ENCODE measurements at regions not wholly inside any gene's neighbourhood (a gene's known extent, or its start where the extent isn't known, plus 50 kb on each side); places are given as distances from the start of the nearest gene placed in this dataset.

DNA sequence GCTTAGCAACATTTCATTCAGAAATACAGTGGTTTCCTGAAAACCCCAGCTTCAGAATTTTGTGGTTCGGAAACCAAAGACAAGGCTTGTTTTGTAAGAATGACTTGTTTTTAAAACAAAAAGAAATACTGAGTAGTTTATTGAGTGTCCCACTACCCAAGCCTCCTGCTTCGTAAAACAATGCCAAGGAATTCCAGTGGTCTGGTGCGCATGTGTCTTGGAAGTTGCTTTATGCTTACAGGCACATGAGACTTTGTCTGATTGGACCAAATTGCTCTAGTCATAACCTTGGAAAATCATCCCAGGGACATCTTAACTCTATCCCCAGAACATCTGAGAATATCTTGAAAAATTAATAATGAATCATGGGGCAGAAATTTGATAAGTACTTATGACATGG, 77.1 kb upstream of the FST start:
- ATAC-seq: no peak
- Histone ChIP-seq H3K9me3 (peaks cover 0 to 6% (median 0%) of the 10 kb centered on the region in 12 donors), H3K27ac (no peak overlapping the region), H3K4me3 (no peak overlapping the region), H3K4me1 (peaks cover 0 to 3% (median 0%) of the 10 kb centered on the region in 12 donors), H3K27me3 (no peaks in the 10 kb centered on the region), H3K36me3 (no peaks in the 10 kb centered on the region)
- TF ChIP-seq, protein P1, sequence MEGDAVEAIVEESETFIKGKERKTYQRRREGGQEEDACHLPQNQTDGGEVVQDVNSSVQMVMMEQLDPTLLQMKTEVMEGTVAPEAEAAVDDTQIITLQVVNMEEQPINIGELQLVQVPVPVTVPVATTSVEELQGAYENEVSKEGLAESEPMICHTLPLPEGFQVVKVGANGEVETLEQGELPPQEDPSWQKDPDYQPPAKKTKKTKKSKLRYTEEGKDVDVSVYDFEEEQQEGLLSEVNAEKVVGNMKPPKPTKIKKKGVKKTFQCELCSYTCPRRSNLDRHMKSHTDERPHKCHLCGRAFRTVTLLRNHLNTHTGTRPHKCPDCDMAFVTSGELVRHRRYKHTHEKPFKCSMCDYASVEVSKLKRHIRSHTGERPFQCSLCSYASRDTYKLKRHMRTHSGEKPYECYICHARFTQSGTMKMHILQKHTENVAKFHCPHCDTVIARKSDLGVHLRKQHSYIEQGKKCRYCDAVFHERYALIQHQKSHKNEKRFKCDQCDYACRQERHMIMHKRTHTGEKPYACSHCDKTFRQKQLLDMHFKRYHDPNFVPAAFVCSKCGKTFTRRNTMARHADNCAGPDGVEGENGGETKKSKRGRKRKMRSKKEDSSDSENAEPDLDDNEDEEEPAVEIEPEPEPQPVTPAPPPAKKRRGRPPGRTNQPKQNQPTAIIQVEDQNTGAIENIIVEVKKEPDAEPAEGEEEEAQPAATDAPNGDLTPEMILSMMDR (IDR thresholded peaks at IDR 0.05): no peak
- TF ChIP-seq POLR2A (IDR thresholded peaks at IDR 0.05): no peak
- WGBS, 4 donors: 77 to 81% (median 80%) methylated on average over 3 of the region's 3 CpGs
- no peak for DNase-seq
- intact Hi-C loops (cut with DNase I): no loop called here

DNA sequence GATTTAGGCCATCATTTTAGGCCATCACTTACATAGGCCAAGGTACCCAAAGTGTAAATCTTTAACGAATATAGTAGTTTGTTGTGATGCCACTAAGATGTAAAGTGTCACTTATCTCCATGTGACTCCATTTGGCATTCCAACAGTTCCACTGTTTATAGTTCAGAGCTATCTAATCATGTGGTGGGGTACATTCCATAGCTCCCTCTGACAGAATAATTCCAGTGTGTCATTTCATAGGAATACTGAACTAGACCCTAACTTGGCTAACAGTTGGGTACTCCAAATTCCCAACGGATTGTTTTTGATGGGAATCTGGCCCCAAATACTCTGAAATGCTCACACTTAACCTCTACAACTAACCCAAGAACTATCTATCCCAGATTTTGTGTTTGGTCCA, 76.7 kb upstream of the FST start:
- no peak for ATAC-seq

DNA sequence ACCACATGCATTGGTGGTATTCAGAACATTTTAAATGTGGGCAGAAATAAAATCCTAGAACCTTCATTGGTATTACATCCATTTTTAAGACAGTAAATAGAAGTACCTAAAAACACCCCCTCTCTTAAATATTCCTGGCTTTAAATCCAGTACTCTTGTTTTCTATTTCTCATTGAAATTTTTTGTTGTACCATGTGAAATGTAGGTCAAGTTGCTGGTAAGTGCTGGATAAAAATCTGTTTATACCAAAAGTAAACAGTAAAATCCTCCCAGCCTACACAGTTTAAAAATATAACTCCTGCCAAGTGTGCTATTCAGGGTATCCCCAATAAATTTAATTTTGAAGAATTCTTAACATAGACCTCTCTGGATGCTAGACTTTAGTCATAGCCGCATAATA, 75.0 kb upstream of the FST start:
- H3K27ac ChIP-seq: no peak overlapping the region
- peaks cover 0 to 6% (median 0%) of the 10 kb centered on the region in 12 donors for H3K9me3 ChIP-seq
- intact Hi-C loops (cut with DNase I): no loop called here
- peaks cover 0 to 3% (median 0%) of the 10 kb centered on the region in 12 donors for H3K4me1 ChIP-seq
- H3K27me3 ChIP-seq: no peaks in the 10 kb centered on the region
- WGBS, 4 donors: 92 to 100% (median 97%) methylated on average over 1 of the region's 1 CpG
- DNase-seq (no peak), ATAC-seq (no peak)
- H3K4me3 ChIP-seq: no peak overlapping the region
- H3K36me3 ChIP-seq: no peaks in the 10 kb centered on the region
- no peak for TF ChIP-seq POLR2A (IDR thresholded peaks at IDR 0.05)
- TF ChIP-seq, protein P1 (IDR thresholded peaks at IDR 0.05): no peak

More for the DNA sequence above, 76.7 kb upstream of the FST start:
- no peak for DNase-seq
- Histone ChIP-seq H3K36me3 (no peaks in the 10 kb centered on the region), H3K9me3 (peaks cover 0 to 6% (median 0%) of the 10 kb centered on the region in 12 donors), H3K4me1 (peaks cover 0 to 3% (median 0%) of the 10 kb centered on the region in 12 donors), H3K27me3 (no peaks in the 10 kb centered on the region), H3K27ac (no peak overlapping the region), H3K4me3 (no peak overlapping the region)
- WGBS, 4 donors: 33 to 34% (median 34%) methylated on average over 2 of the region's 2 CpGs
- TF ChIP-seq, protein P1 (IDR thresholded peaks at IDR 0.05): no peak
- TF ChIP-seq POLR2A (IDR thresholded peaks at IDR 0.05): no peak
- intact Hi-C loops (cut with DNase I): no loop called here

- no peak overlapping the region for H3K4me3 ChIP-seq
- WGBS, 4 donors: 94 to 96% (median 96%) methylated on average over 4 of the region's 4 CpGs
- TF ChIP-seq POLR2A (IDR thresholded peaks at IDR 0.05): no peak
- TF ChIP-seq, protein P1 (IDR thresholded peaks at IDR 0.05): no peak
- H3K27ac ChIP-seq: no peak overlapping the region
- intact Hi-C loops (cut with DNase I): no loop called here
- no peaks in the 10 kb centered on the region for H3K27me3 ChIP-seq
- no peaks in the 10 kb centered on the region for H3K36me3 ChIP-seq
- H3K9me3 ChIP-seq: peaks cover 0 to 6% (median 0%) of the 10 kb centered on the region in 12 donors
- DNase-seq: no peak
- peaks cover 0 to 4% (median 0%) of the 10 kb centered on the region in 12 donors for H3K4me1 ChIP-seq
- no peak for ATAC-seq
Observed at GRCh38 chr5:53406630-53407316, 73.7 kb upstream of the FST start.

Measured in heart left ventricle (tissue), 16 donors.